GM18499 (cell line): ENCODE measurements at regions not wholly inside any gene's neighbourhood (a gene's known extent, or its start where the extent isn't known, plus 50 kb on each side); places are given as distances from the start of the nearest gene placed in this dataset.
"Not testable (repeated sequence)": the region's sequence is repeated elsewhere in the genome, so short reads cannot be mapped to it uniquely, and the experiment has no call there.

Experiments used
- ATAC-seq: cut with Tn5 transposase; IDR thresholded peaks from one replicate; pipeline ENCODE4 v1.9.1; 2021; ENCODE audit warnings: moderate number of reproducible peaks; ENCODE audit not compliant: insufficient read depth, unreplicated experiment

DNA sequence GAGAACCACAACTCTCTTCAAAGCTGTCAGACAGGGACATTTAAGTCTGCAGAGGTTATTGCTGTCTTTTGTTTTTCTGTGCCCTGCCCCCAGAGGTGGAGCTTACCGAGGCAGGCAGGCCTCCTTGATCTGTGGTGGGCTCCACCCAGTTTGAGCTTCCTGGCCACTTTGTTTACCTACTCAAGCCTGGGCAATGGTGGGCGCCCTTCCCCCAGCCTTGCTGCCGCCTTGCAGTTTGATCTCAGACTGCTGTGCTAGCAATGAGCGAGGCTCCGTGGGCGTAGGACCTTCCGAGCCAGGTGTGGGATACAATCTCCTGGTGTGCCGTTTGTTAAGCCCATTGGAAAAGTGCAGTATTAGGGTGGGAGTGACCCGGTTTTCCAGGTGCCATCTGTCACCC lies 822.1 kb downstream of the KCNMA1 start:
- not testable (repeated sequence) for ATAC-seq

DNA sequence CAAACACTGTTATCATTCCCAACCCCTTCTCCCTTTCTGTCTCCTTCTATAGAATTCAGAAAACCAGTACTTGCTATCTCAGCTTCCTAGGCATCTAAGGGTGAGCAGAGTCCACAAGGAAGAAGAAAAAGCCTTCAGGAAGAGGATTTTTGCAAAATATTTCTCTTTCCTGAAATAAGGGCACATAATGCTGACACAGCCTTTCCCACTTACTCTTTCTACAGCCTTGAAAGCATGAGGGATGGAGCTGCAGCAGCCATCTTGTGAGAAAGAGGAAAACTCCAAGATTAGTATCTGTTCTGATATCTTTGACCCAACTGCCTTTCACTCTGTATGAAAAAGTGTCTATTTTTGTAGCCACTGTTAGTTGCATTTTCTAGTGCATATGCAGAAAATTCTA lies 826.2 kb downstream of the KCNMA1 start:
- no peak for ATAC-seq

DNA sequence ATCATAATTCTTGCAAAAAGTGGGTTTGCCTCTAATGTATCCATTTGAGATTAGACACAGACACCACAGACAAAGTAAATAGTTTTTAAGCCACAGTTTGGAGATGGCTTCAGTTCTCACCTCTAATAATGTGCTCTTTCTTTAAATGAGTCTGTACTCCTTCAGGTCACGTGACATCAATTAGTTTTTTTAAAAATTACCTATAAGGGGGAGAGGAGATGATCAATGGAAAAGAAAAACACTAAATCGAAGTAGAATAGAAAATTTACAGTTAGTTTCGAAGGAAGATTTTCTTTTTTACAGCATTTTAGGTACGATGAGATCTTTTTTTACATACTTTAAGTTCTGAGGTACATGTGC lies 849.2 kb downstream of the KCNMA1 start:
- ATAC-seq, result no peak

DNA sequence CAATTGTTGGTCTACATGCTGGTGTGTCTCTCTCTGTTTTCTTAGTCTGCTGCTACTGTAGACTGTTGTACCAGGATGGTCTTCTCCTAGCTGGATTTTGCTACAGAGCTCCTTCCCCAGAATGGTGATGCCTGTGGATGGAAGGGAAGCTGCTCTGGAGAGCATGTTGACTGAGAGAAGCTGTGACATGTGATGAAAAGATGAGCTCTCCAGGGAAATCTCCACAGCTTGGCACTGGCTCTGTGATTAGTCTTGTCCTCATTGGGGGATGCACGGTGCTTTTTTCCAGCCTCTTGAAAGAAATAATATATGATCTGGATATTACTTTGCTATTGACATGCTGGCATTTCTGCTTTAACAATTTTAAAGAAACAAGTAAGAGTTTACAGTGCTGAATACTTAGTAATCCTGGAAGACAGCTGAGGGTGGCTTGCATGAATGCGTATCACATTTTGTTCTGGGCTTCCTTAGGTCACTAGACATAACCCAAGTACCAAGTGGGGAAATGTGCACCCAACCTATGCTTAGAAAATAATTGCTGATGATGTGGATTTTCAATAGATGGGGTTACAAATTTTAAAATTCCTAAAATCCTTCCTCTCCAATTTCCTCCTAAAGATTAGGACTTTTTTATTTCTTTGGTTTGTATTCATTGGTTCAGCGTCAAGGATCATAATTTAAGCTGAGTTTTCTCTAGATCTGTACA lies 849.7 kb downstream of the KCNMA1 start:
- ATAC-seq, result no peak

DNA sequence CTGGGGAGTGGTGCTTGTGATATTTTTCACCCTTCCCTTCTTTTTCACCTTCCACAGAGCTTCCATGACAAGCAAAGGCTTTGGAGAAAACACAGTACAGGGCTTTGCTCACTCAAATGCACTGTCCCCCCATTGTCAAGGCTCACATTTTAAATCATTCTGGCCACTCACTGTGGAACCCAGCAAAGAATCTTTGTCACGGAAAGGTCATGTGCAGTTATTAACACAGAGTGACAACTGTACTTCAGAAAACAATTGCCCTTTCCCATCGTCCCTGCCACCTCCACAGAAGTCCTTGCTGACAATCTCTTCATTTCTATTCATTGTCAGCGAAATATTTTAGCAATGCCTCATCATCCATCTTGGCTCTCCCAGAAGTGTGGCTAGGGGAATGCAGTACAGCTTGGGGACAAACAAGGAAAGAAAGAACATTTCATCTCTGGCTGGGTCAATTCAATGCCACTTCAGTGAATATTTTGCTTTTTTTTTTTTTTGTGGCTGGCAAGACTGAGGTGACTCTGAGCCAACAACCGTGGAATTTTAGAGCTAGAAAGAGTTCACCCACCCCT lies 851.0 kb downstream of the KCNMA1 start:
- ATAC-seq, result no peak

DNA sequence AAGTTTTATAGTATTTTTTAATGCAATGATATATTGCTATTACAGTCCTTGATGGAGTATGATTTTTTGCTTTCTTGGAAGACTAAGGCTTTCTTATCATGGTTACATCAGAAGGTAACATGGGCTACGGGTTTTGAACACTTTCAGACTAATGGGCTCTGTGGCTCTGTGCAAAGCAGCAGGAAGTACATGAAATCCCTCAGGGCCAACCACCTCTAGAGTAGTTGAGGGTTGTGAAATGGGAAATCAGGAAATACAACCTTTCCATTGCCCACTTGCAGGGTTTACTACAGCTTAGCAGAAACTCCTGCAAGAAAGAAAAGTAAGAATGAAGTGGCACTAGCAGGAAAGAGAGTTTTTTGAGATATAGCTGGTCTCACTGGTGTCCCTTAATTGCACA lies 853.5 kb downstream of the KCNMA1 start:
- no peak for ATAC-seq

DNA sequence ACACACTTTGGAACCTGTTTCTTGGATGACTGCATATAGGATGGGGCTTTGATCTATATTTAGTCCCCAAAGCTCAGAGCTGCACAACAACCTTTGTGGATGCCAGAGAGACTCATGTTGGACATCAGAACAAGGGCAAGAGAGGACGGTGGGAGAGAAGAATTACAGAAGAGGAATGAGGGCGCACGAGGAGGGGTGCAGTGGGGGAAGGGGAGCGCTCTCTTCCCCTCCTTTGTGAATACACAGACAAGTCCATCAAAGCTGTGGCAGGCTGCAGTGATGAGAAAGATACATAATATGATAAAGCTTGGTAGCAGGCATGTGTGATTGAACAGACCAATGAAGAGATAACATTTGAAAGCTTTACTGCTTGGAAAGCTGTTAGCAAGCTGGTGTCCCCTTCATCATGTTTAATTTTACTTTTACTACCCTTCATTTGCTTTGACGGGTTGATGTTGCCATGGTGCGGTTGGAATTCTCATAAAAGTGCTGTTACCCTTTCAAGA lies 857.8 kb downstream of the KCNMA1 start:
- ATAC-seq, result no peak

DNA sequence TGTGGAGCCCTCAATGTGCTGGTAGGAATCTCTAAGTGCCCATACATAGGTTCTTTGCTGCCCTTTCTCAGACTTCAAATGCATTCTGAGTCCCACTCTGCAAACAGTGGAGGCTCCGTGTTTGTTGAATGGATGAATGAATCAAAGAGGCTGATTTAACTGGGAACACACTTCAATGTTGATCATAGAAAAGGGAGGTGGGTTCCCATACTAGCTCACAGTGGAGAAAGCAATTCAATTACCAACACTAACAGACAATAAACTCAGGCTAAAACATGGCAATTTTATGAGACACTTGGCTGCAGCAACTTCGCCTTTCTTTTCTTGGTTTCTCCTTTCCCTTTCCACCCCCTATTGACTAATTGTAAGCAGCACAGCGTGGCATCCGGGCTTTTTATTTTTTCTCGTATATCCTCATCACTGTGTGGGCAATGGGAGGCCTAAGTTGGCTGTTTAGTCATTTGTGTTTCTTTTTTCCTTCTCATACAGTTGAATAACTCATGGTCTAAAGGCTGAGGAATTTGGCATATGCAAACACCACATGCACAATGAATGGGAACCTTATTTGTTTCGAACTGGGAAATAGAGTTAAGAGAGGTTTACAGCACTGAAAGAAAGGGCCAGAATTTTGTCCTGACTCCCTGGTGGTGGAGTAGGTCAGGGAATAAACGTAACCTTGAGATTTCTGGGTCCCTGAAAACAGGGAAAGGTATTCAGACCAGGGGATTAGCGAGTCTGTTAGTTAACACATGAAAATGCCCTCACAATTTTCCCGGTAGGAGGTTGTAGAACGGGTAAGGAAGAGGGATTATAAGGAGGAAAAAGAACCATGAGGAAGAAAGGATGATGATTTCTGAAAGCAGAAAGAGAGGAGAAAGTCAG lies 858.5 kb downstream of the KCNMA1 start:
- no peak for ATAC-seq

DNA sequence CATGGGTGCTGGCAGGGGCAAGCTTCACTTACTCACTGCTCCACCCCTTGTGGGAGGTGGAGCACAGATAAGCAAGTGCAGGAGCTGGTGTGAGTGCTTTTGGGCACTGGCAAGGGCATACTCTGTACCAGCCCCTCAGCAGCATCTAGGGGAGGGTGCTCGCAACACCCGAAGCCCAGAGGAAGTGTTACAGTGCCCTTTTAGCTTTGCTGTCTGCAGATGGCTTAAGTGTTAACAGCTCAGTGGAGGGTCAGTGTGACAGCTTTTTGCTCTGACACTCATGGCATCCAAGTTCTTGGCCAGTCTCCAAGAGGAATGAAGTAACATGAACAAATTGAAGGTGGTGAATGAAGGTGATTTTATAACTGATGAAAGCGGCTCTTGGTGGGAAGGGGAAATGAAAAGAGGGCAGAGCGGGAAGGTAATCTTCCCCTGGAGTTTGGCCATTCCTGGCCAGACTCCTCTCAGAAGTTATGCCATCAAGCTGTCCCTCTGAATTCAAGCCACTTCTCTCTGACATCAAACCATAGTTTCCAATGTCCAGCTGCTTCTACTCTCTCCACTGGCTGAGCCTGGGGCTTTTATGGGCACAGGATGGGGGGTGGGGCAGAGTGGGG lies 862.5 kb downstream of the KCNMA1 start:
- ATAC-seq, result no peak

DNA sequence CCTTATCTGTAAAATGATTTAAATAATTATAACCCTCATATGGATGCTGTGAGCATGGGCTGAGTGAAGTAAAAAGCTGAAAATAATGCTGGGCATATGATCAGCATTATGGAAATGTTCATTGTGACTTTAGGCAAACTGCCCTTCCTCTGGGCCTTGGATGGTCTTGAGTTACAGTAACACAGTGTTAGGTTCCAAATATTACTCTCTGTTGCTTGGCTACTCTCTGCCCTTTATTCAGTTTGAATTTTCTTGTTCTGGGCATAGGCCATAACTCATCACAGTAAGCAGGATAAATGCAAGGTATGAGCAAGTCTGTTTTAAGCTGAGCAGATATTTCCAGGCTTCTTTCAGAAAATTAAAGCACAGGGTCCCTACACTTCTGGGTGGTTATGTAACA lies 868.0 kb downstream of the KCNMA1 start:
- ATAC-seq, result no peak

DNA sequence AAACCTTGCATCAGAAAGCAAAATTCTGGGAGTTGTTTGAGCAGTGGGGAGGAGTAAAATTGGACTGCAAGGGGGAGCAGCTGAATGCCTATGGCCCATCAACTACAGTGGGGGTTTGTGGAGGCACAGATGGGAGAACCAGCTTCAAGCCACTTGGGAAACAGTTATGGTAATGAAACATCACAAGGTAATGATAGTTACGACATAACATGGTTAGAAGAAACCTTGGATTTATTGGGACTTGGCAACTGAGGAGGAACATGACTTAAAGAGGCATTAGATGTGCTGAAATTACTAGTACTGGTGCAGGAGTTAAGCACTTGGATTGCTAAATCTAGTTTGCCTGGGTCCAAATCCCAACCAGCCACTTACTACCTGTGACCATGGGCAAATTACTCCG lies 868.4 kb downstream of the KCNMA1 start:
- ATAC-seq, result no peak

DNA sequence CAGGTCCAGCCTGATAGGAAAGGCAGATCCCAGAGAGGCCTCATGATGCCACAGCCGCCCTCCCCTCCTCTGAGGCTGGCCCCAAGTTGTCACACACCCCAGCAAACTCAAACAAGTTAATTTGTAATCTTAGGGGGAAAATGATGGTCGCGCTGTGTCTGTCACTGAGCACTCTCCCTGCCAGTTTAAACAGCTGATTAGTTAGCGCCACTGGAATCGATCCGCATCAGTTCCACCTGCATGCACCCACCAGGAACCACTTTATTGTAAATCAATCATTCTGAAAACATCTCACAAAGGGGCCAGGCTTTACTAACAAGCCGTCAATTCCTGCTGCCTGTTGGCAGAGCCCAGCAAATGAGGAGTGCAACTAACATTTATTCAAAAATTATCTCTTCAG lies 870.9 kb downstream of the KCNMA1 start:
- ATAC-seq, result no peak

DNA sequence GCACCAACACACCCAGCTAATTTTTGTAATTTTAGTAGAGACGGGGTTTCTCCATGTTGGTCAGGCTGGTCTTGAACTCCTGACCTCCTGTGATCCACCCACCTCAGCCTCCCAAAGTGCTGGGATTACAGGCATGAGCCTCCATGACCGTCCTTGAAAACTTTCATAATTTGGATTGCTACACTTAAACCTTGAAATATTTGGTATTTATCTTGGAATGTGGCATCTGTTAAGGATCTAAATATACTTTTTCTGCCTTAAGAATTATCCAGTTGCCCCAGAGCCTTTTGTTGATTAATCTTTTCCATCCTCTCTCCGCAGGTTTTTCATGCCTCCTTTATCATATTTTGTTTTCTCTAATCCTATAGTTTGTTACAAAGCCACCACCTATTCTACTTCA lies 872.7 kb downstream of the KCNMA1 start:
- not testable (repeated sequence) for ATAC-seq

DNA sequence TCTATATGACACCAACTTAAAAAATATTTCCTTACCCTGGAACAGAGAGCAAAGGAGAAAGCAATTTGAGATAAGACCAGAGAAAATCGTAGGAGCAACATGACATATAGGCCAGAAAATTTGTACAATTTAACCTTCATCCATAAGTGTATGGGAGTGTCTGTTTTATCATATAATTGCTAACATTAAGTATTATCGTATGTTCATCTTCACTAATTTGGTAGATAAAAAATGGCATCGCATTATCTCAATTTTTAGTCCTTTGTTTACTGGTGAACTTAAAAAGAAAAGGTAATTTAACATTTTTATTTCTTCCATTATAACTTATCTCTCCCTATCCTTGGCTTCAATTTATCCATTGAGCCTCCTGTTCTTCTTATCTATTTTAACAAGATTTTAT lies 873.4 kb downstream of the KCNMA1 start:
- ATAC-seq, result no peak

DNA sequence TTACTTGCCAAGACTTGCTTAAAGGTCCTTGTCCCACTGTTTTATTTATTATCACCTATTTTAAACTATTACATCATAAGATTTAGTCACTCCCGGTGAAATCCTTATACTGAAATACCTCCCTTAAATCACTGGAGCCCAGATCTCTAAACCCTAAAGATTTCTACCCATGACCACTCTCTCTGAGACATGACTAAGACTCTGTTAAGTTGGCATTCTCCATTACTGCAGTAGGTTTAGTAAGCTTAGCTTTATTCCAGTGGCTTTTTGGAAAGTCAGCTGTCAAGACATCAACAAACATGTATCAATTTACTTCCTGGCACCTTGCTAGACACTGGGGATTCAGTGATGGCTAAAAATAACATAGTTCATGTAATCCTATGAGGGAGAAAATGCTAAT lies 874.2 kb downstream of the KCNMA1 start:
- ATAC-seq, result no peak

DNA sequence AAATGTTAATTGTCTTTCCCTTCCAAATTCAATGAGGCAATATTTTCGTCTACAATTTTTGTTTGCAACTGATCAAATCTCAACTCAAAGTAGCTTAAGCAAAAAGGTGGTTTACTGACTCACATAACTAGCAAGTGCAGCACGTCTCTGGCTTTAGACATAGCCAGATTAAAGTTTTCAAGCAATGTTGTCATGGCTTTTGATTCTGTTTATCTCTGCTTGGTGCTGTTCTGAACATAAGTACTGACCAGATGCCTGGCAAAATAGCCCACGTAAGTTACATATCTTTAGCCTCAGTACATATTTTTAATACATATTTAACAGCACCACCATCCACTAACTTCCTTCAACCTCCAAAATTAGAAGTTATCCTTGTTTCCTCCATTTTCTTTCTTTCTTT lies 877.9 kb downstream of the KCNMA1 start:
- no peak for ATAC-seq

DNA sequence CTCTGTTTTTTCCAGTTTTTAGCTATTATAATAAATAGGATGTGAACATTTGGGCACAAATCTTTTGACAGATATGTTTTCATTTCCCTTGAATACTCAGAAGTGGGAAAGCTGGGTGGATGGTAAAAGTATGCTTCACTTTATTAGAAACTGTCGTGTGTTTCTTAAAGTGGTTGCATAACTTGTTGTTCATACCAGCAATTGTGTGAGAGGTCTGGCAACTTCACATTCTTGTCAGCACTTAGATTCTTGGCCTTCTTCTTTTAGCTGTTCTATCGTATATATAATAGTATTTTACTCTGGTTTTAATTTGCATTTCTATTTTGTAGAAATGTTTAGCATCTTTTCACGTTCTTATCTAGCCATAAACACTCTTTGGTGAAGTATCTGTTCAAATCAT lies 894.4 kb downstream of the KCNMA1 start:
- no peak for ATAC-seq

DNA sequence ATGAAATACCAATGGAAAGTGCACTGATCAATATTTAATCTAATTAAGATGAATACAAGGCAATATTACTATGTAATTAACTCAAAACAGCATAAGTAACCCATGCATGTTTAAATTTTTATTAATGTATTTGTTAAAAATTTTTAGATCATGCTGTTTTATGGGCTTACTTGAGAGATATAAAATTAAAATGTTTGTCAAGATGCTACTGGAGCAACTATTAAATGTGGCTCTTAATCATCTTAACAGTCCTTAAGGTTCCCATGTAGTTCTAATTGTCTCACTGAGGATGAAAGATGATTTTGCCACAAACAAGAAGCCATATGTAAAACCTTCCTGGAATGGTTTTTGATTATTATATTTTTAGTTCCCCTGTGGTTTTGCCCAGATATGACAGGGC lies 897.1 kb downstream of the KCNMA1 start:
- ATAC-seq, result no peak

DNA sequence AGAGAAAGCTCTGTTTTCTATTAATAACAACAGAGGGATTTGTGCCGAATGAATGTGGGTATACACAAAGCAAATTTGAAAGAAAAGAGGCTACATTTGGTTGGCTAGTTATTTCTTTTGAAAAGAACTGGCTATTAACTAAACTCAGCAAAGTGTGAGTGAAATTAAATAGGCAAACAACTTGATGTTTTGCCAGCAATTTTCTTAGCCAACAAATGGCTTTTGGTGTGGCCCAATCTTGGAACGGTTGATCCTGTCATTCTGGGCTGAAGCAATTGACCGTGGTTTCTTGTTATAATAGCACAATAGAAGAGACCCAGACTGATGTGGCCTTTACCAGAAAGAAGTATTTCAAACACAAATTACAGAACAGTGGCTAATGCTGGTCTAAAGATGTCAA lies 898.6 kb downstream of the KCNMA1 start:
- no peak for ATAC-seq

DNA sequence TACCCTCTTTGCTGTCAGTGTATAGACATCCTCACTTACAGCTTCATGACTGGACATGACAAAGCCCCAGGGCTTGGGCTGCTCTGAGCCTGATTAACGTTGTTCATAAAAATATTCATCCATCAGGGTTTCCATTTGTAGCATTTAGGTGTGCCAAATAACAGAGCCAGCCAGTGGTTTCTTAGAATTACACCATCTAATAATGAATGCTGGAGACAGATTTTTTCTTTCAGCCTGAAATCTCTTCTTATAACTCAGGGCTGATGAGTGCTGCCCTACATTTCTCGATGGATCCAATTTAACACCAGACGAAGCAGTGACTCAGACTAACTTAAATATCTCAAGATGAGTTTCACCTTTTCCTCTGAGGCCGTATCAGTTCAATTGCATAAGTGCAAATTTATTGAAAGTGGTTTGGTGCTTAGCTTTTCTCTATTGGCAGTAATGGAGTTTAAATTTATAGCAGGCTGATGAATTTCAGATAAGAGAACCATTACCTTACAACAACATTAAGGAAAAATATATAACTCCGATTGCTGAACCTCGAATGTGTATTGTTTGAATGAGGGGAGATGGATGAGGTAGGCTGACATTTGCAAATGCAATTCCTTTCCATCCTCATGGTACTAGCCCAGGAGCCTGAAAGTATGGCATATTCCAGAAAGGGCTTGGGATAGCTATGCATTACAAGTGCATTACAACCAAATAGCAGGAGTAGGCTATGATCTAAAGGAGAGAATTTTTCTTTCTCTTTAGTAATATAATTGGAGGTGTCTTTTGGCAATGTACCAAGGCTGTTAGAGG lies 900.6 kb downstream of the KCNMA1 start:
- ATAC-seq, result no peak
